ENCODE measurements at regions not wholly inside any gene's neighbourhood (a gene's known extent, or its start where the extent isn't known, plus 50 kb on each side); places are given as distances from the start of the nearest gene placed in this dataset.

DNA sequence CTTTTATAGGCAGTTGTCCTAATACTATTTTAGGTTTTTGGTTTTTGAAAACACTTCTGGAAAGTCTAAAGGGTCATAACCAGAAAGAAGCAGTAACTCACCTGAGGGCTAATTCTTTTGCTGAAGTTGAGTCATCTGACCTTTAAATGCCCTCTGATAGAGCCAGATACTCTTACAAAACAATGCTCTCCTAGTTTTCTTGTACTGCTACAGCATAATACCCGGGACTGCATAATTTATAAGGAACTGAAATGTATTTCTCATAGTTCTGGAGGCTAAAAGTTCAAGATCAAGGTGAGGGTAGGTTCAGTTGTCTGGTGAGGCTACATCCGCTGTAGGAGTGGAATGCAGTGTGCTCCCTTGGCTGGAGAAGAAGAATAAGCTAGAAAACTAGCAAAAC lies 670.3 kb downstream of the TLE4 start:
- H2BK15ac ChIP-seq (ENCODE audit: low read length), result no peak overlapping the region
- FAIRE-seq, result no peak
- POLR2A ChIA-PET (ENCODE audit: partially characterized antibody), result no interaction called here

More for the DNA sequence above, 670.3 kb downstream of the TLE4 start:
- Histone ChIP-seq H4K20me1 (replicated peaks in 1 of 2; ENCODE audit: control insufficient read depth in 1 of 2, insufficient read depth in 2 of 2, low read length in 2 of 2) (no peaks in the 10 kb centered on the region), H3K9ac (replicated peaks in 1 of 4; ENCODE audit: extremely low read depth in 1 of 4, low read depth in 3 of 4, low read length in 3 of 4) (no peak overlapping the region), H2AFZ (ENCODE audit: low read length) (no peak overlapping the region), H2BK20ac (ENCODE audit: low read length) (no peak overlapping the region), H3K4me3 (ENCODE audit: extremely low read depth in 1 of 4, insufficient read depth in 2 of 4, low read depth in 3 of 4, low read length in 4 of 4) (no peak overlapping the region), H3K4ac (replicated peaks; ENCODE audit: insufficient read length, low read depth, low read length) (no peak overlapping the region), H3K27ac (ENCODE audit: low read depth, low read length) (no peak overlapping the region), H3K18ac (ENCODE audit: extremely low read depth, low read length) (no peak overlapping the region), H2AK5ac (ENCODE audit: low read depth, low read length) (no peak overlapping the region), H3K79me2 (ENCODE audit: control insufficient read depth in 1 of 2, insufficient read depth in 2 of 2, low read length in 2 of 2) (no peaks in the 10 kb centered on the region), H4K5ac (ENCODE audit: insufficient read length, low read depth, low read length) (no peak overlapping the region), H3K4me1 (replicated peaks in 1 of 4; ENCODE audit: control insufficient read depth in 3 of 4, insufficient read depth in 4 of 4, low read length in 3 of 4) (no peaks in the 10 kb centered on the region), H3K23ac (ENCODE audit: insufficient read length) (no peak overlapping the region), H4K91ac (replicated peaks; ENCODE audit: insufficient read length, low read length) (no peak overlapping the region), H3K27me3 (replicated peaks in 1 of 4; ENCODE audit: control insufficient read depth in 3 of 4, extremely low read depth in 1 of 4, insufficient read depth in 3 of 4, low read length in 3 of 4) (no peaks in the 10 kb centered on the region), H2BK120ac (replicated peaks; ENCODE audit: low read depth, low read length) (no peak overlapping the region), H3K56ac (replicated peaks; ENCODE audit: insufficient read length, low read depth, low read length) (no peak overlapping the region), H2BK5ac (ENCODE audit: low read depth, low read length) (no peak overlapping the region), H3K36me3 (ENCODE audit: control insufficient read depth in 2 of 4, insufficient read depth in 4 of 4, low read length in 3 of 4) (no peaks in the 10 kb centered on the region), H4K8ac (ENCODE audit: extremely low read depth, insufficient read depth, low read length) (no peak overlapping the region), H3K4me2 (ENCODE audit: insufficient read depth in 1 of 2, low read depth in 2 of 2, low read length in 2 of 2) (no peak overlapping the region), H3K9me3 (ENCODE audit: insufficient read depth in 2 of 2, low read depth in 1 of 2, low read length in 1 of 2) (no peaks in the 10 kb centered on the region), H3K14ac (ENCODE audit: insufficient read length) (no peak overlapping the region), H3K23me2 (ENCODE audit: low read depth, low read length) (no peaks in the 10 kb centered on the region), H3K79me1 (ENCODE audit: low read depth, low read length) (no peaks in the 10 kb centered on the region), H2BK12ac (ENCODE audit: low read depth, low read length) (no peak overlapping the region)
- CTCF ChIA-PET (ENCODE audit: partially characterized antibody), result no interaction called here
- 84% methylated on average over 2 of the region's 2 CpGs; no CpG with 5 or more reads in 1 of the 2 experiments for WGBS, 2 experiments (ENCODE audit: extremely low coverage in 1 of 2, insufficient coverage in 1 of 2, insufficient read length in 1 of 2, insufficient replicate concordance in 2 of 2, low coverage in 1 of 2, low lambda C conversion rate in 2 of 2, missing lambda C conversion rate in 1 of 2)
- no peak for DNase-seq (ENCODE audit: low read depth in 1 of 2, low spot score in 2 of 2)
- no peak for TF ChIP-seq TAF7 (optimal IDR thresholded peaks at IDR 0.05; ENCODE audit: borderline replicate concordance, low read depth, low read length)
- TF ChIP-seq RAD21 (IDR thresholded peaks at IDR 0.05 in 1 of 2, conservative IDR thresholded peaks at IDR 0.05 in 1 of 2; ENCODE audit: low read depth in 2 of 2, low read length in 2 of 2), result no peak
- TF ChIP-seq BACH1 (IDR thresholded peaks at IDR 0.05; ENCODE audit: low read length), result no peak
- TF ChIP-seq SIX5 (IDR thresholded peaks at IDR 0.05; ENCODE audit: low read depth, low read length), result no peak
- no peak for TF ChIP-seq ASH2L (IDR thresholded peaks at IDR 0.05; ENCODE audit: low read length)
- TF ChIP-seq RNF2 (IDR thresholded peaks at IDR 0.05; ENCODE audit: borderline replicate concordance, low read depth, low read length, missing control alignments, poor library complexity, severe bottlenecking), result no peak
- TF ChIP-seq MAX (IDR thresholded peaks at IDR 0.05), result no peak
